DOHH2 (cell line): ENCODE measurements at regions not wholly inside any gene's neighbourhood (a gene's known extent, or its start where the extent isn't known, plus 50 kb on each side); places are given as distances from the start of the nearest gene placed in this dataset.

Experiments used
- H3F3A ChIP-seq: fragments of 200-600 bp; sonication (generic), shearing (Covaris generic); 2 replicates; pipeline ENCODE4 v1.6.0; 2016; ENCODE audit warnings: antibody characterized with exemption, mild to moderate bottlenecking; ENCODE audit not compliant: control insufficient read depth, insufficient read depth
- H3K27ac ChIP-seq: fragments of 200-600 bp; sonication (generic); 2 replicates; pipeline ENCODE4 v1.5.1; 2014; ENCODE audit warnings: low read depth, mild to moderate bottlenecking, low read length, moderate library complexity
- H3K27me3 ChIP-seq: fragments of 200-600 bp; sonication (generic); 2 replicates; pipeline ENCODE4 v1.6.1; 2014; ENCODE audit warnings: mild to moderate bottlenecking, low read length, mixed read lengths; ENCODE audit not compliant: control insufficient read depth
- H3K36me3 ChIP-seq: fragments of 200-600 bp; sonication (generic); 2 replicates; pipeline ENCODE4 v1.6.1; 2014; ENCODE audit warnings: mild to moderate bottlenecking, low read length, moderate library complexity, mixed read lengths; ENCODE audit not compliant: control insufficient read depth
- H3K4me1 ChIP-seq: fragments of 200-600 bp; sonication (generic); 2 replicates; pipeline ENCODE4 v1.6.1; 2014; ENCODE audit warnings: mild to moderate bottlenecking, low read length, mixed read lengths; ENCODE audit not compliant: control insufficient read depth
- H3K4me2 ChIP-seq: fragments of 200-600 bp; sonication (generic); 2 replicates; pipeline ENCODE4 v1.6.0; 2014; ENCODE audit warnings: mild to moderate bottlenecking, low read length, moderate library complexity
- H3K4me3 ChIP-seq: fragments of 200-600 bp; sonication (generic); 2 replicates; pipeline ENCODE4 v1.5.1; 2014; ENCODE audit warnings: mild to moderate bottlenecking, low read length, mixed read lengths
- H3K79me2 ChIP-seq: fragments of 200-600 bp; sonication (generic); 2 replicates; pipeline ENCODE4 v1.6.1; 2014; ENCODE audit warnings: mild to moderate bottlenecking, low read length, mixed read lengths; ENCODE audit not compliant: control insufficient read depth
- H3K9me2 ChIP-seq: fragments of 200-600 bp; sonication (generic); replicated peaks from 2 replicates; pipeline ENCODE4 v1.6.1; 2014; ENCODE audit warnings: mild to moderate bottlenecking, low read length, mixed read lengths; ENCODE audit not compliant: control insufficient read depth
- H3K9me3 ChIP-seq: fragments of 200-600 bp; sonication (generic); 2 replicates; pipeline ENCODE4 v1.6.1; 2014; ENCODE audit warnings: antibody characterized with exemption, low read length, mixed read lengths; ENCODE audit not compliant: control insufficient read depth, insufficient read depth
- H4K20me1 ChIP-seq: fragments of 200-600 bp; sonication (generic); 2 replicates; pipeline ENCODE4 v1.6.0; 2014; ENCODE audit warnings: low read depth, mild to moderate bottlenecking, antibody characterized with exemption, low read length, moderate library complexity; ENCODE audit not compliant: control insufficient read depth, insufficient read depth
- CTCF ChIP-seq: fragments of 200-600 bp; sonication (generic); IDR thresholded peaks from one replicate; pipeline ENCODE4 v1.5.1; 2014; ENCODE audit warnings: antibody characterized with exemption, mild to moderate bottlenecking, low read depth, low read length; ENCODE audit not compliant: poor library complexity, severe bottlenecking
- EZH2phosphoT487 ChIP-seq: fragments of 200-600 bp; sonication (generic); IDR thresholded peaks from 2 replicates; pipeline ENCODE4 v1.6.1; 2017; ENCODE audit warnings: borderline replicate concordance, mild to moderate bottlenecking, antibody characterized with exemption, low read length, moderate library complexity, mixed read lengths

GRCh38 chr1:95625224-95625623 lies 391.2 kb downstream of the RWDD3 start:
- Histone ChIP-seq H3K36me3 (no peaks in the 10 kb centered on the region), H3K27ac (no peak overlapping the region), H4K20me1 (no peaks in the 10 kb centered on the region), H3K79me2 (no peaks in the 10 kb centered on the region), H3K27me3 (no peaks in the 10 kb centered on the region), H3K9me2 (no peaks in the 10 kb centered on the region), H3K4me1 (no peaks in the 10 kb centered on the region), H3K4me3 (no peak overlapping the region), H3K4me2 (no peak overlapping the region), H3F3A (no peaks in the 10 kb centered on the region), H3K9me3 (no peaks in the 10 kb centered on the region)
- TF ChIP-seq CTCF, result no peak
- no peak for TF ChIP-seq EZH2phosphoT487

- no peaks in the 10 kb centered on the region for H4K20me1 ChIP-seq
- no peaks in the 10 kb centered on the region for H3K9me2 ChIP-seq
- H3K36me3 ChIP-seq, result no peaks in the 10 kb centered on the region
- no peaks in the 10 kb centered on the region for H3K27me3 ChIP-seq
- H3K79me2 ChIP-seq, result no peaks in the 10 kb centered on the region
- TF ChIP-seq CTCF (no peak), EZH2phosphoT487 (no peak)
- no peaks in the 10 kb centered on the region for H3K9me3 ChIP-seq
- no peak overlapping the region for H3K27ac ChIP-seq
- no peaks in the 10 kb centered on the region for H3F3A ChIP-seq
- H3K4me2 ChIP-seq, result no peak overlapping the region
- H3K4me1 ChIP-seq, result no peaks in the 10 kb centered on the region
- no peak overlapping the region for H3K4me3 ChIP-seq
Observed at GRCh38 chr1:95627244-95627643, 393.2 kb downstream of the RWDD3 start.

GRCh38 chr1:95631695-95632094 lies 397.7 kb downstream of the RWDD3 start:
- Histone ChIP-seq H3K79me2 (no peaks in the 10 kb centered on the region), H3K4me2 (no peak overlapping the region), H3K4me3 (no peak overlapping the region), H3K27ac (no peak overlapping the region), H3F3A (no peaks in the 10 kb centered on the region), H3K27me3 (no peaks in the 10 kb centered on the region), H3K9me3 (no peaks in the 10 kb centered on the region), H3K4me1 (no peaks in the 10 kb centered on the region), H3K36me3 (no peaks in the 10 kb centered on the region), H3K9me2 (no peaks in the 10 kb centered on the region), H4K20me1 (no peaks in the 10 kb centered on the region)
- TF ChIP-seq EZH2phosphoT487 (no peak), CTCF (no peak)

GRCh38 chr1:95635811-95636210 lies 401.8 kb downstream of the RWDD3 start:
- no peaks in the 10 kb centered on the region for H3K9me3 ChIP-seq
- no peaks in the 10 kb centered on the region for H3K79me2 ChIP-seq
- H3K4me1 ChIP-seq, result no peaks in the 10 kb centered on the region

More at GRCh38 chr1:95635811-95636210, 401.8 kb downstream of the RWDD3 start:
- Histone ChIP-seq H3K9me2 (no peaks in the 10 kb centered on the region), H3K36me3 (no peaks in the 10 kb centered on the region), H3K27me3 (no peaks in the 10 kb centered on the region), H3K4me2 (no peak overlapping the region), H3K4me3 (no peak overlapping the region), H3K27ac (no peak overlapping the region), H4K20me1 (no peaks in the 10 kb centered on the region), H3F3A (no peaks in the 10 kb centered on the region)
- no peak for TF ChIP-seq CTCF
